ENCODE measurements at regions not wholly inside any gene's neighbourhood (a gene's known extent, or its start where the extent isn't known, plus 50 kb on each side); places are given as distances from the start of the nearest gene placed in this dataset.

- Histone ChIP-seq H3K4me1 (ENCODE audit: insufficient read depth) (no peaks in the 10 kb centered on the region), H3K36me3 (no peaks in the 10 kb centered on the region), H3K9me3 (no peaks in the 10 kb centered on the region), H3K4me3 (no peak overlapping the region), H3K27me3 (no peaks in the 10 kb centered on the region), H3K27ac (no peak overlapping the region)
- TF ChIP-seq POLR2A (IDR thresholded peaks at IDR 0.05) = no peak
- no peak for TF ChIP-seq EP300 (IDR thresholded peaks at IDR 0.05)
- TF ChIP-seq CTCF (IDR thresholded peaks at IDR 0.05) = no peak
- intact Hi-C loops (cut with DNase I) = no loop called here
- 31 to 34% (median 31%) methylated on average over 3 of the region's 3 CpGs for WGBS, 3 donors
- DNase-seq = no peak
Measured at GRCh38 chr19:28028881-28029444, 1184.0 kb downstream of the UQCRFS1 start.

- no peaks in the 10 kb centered on the region for H3K36me3 ChIP-seq
- no peak overlapping the region for H3K4me3 ChIP-seq
- TF ChIP-seq EP300 (IDR thresholded peaks at IDR 0.05) (no peak), POLR2A (IDR thresholded peaks at IDR 0.05) (no peak), CTCF (IDR thresholded peaks at IDR 0.05) (no peak)
- DNase-seq = no peak
- no peaks in the 10 kb centered on the region for H3K27me3 ChIP-seq
- H3K27ac ChIP-seq = no peak overlapping the region
- 47 to 79% (median 52%) methylated on average over 2 of the region's 2 CpGs for WGBS, 3 donors
- no peaks in the 10 kb centered on the region for H3K4me1 ChIP-seq (ENCODE audit: insufficient read depth)
- no peaks in the 10 kb centered on the region for H3K9me3 ChIP-seq
- intact Hi-C loops (cut with DNase I) = no loop called here
Measured at GRCh38 chr19:28027116-28027515, 1185.8 kb downstream of the UQCRFS1 start.

GRCh38 chr19:28026636-28027035, 1186.3 kb downstream of the UQCRFS1 start:
- 33 to 55% (median 54%) methylated on average over 3 of the region's 3 CpGs for WGBS, 3 donors
- intact Hi-C loops (cut with DNase I) = no loop called here
- no peaks in the 10 kb centered on the region for H3K9me3 ChIP-seq

GRCh38 chr19:28024920-28025319, 1188.0 kb downstream of the UQCRFS1 start:
- no peak for DNase-seq
- WGBS, 3 donors = 88 to 91% (median 89%) methylated on average over 3 of the region's 3 CpGs
- intact Hi-C loops (cut with DNase I) = no loop called here

More at GRCh38 chr19:28026636-28027035, 1186.3 kb downstream of the UQCRFS1 start:
- Histone ChIP-seq H3K27me3 (no peaks in the 10 kb centered on the region), H3K4me3 (no peak overlapping the region), H3K27ac (no peak overlapping the region), H3K36me3 (no peaks in the 10 kb centered on the region), H3K4me1 (ENCODE audit: insufficient read depth) (no peaks in the 10 kb centered on the region)
- DNase-seq = no peak
- TF ChIP-seq EP300 (IDR thresholded peaks at IDR 0.05) (no peak), CTCF (IDR thresholded peaks at IDR 0.05) (no peak), POLR2A (IDR thresholded peaks at IDR 0.05) (no peak)

More at GRCh38 chr19:28024920-28025319, 1188.0 kb downstream of the UQCRFS1 start:
- TF ChIP-seq CTCF (IDR thresholded peaks at IDR 0.05) = no peak
- TF ChIP-seq EP300 (IDR thresholded peaks at IDR 0.05) = no peak
- no peak for TF ChIP-seq POLR2A (IDR thresholded peaks at IDR 0.05)
- Histone ChIP-seq H3K4me1 (ENCODE audit: insufficient read depth) (no peaks in the 10 kb centered on the region), H3K27me3 (no peaks in the 10 kb centered on the region), H3K36me3 (no peaks in the 10 kb centered on the region), H3K27ac (no peak overlapping the region), H3K9me3 (no peaks in the 10 kb centered on the region), H3K4me3 (no peak overlapping the region)
